GM12892 (cell line): ENCODE measurements at regions not wholly inside any gene's neighbourhood (a gene's known extent, or its start where the extent isn't known, plus 50 kb on each side); places are given as distances from the start of the nearest gene placed in this dataset.

Source experiments
- POLR2A ChIP-seq: IDR thresholded peaks from 2 replicates; pipeline ENCODE4 v1.6.1; 2011; ENCODE audit warnings: low read depth, low read length, control low read depth
- TAF1 ChIP-seq: IDR thresholded peaks from 2 replicates; pipeline ENCODE4 v1.6.1; 2011; ENCODE audit warnings: low read depth, mild to moderate bottlenecking, control low read depth, low read length, borderline replicate concordance

- TF ChIP-seq TAF1 = no peak
- TF ChIP-seq POLR2A = no peak
Observed at GRCh38 chr17:34201225-34201624, 53.9 kb upstream of the CCL2 start.
